ENCODE measurements at regions not wholly inside any gene's neighbourhood (a gene's known extent, or its start where the extent isn't known, plus 50 kb on each side); places are given as distances from the start of the nearest gene placed in this dataset.

DNA sequence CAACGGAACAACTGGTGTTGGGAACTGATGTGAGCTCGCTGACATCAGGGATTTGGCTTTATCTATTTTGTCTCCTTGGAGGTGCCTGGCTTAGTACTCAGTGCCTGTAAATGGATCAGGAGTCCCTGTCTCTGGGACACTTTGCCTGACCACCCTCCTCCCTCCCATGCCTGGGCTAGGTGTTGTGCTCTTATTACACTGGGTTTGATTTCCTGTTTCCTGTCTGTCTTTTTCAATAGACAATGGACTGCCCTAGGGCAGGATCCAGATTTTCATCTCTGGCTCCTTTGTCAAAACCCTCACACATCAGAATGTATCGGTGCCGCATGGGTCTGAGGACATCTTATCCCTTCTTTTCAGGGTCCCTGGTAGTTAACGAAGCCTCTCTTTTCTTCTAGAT, 223.6 kb upstream of the ASIC2 start:
- DNase-seq = no peak

DNA sequence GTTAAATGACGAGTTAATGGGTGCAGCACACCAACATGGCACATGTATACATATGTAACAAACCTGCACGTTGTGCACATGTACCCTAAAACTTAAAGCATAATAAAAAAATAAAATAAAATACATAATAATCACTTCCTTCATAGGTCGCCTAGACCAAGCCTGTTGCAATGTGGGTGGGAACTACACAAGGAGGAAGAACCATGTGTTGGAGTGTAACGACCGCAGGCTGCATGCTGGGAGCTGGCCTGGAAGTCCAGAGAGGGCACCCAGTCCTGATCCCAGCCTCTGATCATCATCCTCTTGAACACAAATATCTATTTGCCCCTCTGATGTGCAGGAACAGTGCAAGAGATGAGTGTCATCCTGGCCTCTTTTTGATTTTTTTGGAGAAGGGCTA, 224.7 kb upstream of the ASIC2 start:
- no peak for DNase-seq

DNA sequence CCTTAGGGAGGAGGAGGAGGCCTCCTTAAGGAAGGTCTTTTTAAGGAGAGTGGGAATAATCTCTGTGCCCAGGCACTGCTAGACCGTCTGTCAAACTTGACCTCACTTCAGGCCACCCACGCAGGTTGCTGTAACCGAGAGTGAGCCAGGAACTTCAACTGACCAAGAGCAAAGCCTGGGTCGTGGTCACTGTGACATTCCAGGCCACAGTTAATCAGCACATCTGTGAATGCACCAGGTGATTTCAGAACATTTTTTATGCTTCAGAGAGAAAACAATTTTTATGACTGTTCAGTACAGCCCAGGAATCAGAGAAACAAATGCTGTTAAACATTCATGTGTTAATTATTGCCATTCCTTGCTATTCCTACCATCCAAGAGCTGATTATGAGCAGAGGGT, 226.6 kb upstream of the ASIC2 start:
- no peak for DNase-seq

DNA sequence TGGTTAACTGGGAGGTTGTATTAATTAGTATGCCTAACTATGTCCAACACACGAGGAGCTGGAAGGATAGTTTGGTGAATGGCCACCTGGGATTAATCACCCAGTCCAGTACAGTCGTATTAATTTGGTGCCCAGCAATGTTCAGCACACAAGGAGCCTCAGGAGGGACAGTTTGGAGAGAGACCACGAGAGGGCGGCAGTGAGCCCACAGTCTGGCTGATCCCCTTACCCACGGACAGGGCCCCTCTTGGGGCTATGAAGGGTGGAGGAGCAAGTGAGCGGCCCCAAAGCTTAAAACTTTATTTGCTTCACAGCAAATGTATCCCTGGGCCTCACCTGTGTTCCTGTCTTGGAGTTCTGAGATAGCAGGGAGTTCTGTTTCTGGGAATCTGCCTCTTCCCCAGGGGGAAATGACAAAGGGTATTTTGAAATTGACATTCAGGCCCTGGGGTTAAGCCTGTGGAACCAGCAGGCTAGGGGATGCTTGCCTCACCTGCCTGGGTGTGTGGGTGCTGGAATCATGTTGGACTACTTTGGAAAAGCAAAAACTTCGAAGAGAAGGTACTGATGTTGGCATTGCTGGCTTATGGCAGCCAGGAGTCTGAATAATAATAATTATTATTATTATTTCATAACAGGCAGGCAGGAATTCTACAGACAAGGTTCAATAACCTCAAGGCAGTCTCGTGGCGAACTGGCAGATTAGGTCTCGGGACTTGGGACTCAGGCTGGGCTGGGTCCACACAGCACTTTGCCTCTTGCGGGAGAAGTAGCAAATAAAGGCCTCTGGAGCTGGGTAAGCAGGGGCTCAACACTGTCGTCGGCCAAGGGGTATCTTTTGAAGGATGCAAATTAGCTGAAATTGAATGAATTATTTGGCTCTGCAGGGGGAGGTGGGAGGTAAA, 227.6 kb upstream of the ASIC2 start:
- peak; percentile 63 to 69 for DNase-seq

DNA sequence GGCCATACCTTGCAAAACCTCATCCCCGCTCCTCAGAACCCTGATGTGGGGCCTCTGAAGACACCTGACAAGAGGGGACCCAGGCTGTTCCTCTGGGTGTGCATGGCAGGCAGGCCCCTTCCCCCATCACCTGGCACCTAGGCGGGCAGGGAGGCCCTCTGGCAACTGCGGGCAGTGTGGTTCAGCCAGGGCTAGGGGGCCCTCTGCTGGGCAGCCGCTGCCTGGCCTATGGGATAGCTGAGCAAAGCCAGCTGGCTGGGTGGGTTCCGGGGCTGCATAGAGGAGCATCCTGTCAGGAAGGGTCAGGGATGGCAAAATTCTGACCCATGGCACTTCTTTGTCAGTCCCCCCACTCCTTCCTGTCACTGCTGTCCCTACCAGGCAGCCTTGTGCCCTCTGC, 228.7 kb upstream of the ASIC2 start:
- peak in 1 of 2 experiments; percentile 15 for DNase-seq

DNA sequence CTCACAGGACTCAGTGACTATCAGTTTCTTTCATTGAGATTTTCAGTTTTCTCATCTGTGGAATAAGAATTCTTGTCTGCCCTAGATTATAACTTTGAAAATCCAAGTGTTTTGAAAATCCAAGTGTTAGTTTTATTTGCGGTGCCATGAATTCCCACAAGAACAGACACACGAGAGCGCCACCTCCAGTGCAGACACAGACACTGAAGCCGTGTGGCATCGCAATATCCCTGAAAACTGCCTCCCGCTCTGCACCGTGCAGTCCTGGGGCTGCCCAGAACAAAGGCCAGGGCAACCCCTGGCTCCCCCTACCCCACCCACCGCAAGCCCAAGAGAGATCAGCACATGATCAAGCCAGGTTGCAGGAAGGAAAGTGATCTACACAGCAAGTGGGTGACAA, 229.5 kb upstream of the ASIC2 start:
- no peak for DNase-seq

DNA sequence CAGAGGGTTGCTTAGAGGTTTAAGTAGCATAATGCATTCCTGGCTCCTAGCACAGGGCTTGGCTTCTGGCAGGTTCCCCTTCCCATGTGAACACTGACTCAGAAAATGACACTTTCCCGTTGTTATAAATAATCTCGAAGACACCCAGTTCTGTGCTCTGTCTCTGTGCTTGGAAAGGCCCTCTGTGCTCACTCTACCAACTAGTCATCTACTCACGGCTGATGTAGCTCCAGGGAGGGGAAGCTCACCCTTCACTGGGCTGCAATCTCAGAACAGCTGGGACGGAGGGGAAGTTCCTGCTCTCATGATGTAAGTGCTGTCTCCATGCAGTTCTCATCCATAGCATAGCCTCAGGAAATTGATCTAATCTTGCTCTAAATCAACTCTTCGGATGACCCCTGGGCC, 230.5 kb upstream of the ASIC2 start:
- no peak for DNase-seq

DNA sequence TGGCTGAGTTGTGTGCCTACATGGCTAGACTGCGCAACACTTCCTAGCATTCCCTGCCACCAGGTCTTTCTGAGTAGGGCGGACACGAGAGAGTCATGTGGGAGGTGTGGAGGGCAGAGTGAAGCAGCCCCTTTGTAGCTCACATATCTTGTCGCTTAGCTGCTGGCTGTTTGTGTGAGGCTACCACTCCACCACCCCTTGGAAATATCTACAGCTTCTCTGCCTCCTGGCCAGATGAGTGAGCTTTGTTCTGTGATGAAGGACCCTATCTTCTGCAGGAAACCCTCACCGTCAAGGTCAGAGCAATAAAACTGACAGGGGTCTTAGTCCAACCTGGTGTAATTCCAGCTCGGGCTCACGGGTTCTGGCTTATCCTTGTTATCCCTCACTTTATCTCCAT, 232.1 kb upstream of the ASIC2 start:
- no peak for DNase-seq

DNA sequence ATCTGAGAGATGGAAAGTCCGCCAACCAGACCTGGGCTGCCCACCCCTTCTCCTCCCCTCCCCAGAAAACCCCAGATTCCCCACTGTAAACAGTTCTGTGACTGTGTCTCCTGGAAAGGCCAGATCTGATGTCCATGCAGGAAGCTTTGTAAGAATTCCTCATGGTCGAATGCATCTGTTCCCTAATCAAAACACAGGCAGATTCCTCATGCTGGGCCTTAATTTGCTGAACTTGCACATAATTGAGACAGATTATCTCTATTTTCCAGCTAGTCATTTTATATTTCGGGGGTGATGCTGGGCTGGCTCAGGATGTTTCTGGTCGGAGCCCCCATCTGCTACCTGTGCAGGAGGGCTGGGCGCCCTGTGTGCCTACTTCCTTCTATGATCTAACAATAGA, 233.6 kb upstream of the ASIC2 start:
- DNase-seq = no peak

DNA sequence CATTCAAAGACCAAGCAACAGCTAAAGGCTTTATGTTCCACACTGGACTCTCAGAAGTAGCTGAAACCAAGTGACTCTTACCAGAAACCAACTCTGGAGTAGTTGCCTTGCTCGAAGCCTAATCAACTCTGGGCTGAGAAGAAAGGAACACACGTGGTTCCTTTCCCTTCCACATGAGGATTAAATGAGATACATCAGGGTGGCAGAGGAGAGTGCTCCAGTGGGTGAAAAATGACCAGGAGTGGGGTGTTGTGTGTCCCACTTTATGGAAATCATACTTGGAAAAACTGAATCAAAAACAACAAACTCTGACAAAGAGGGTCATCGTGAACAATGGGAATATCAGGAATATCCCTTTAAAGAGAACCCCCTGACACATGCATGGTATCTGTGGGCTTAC, 234.2 kb upstream of the ASIC2 start:
- DNase-seq = no peak

DNA sequence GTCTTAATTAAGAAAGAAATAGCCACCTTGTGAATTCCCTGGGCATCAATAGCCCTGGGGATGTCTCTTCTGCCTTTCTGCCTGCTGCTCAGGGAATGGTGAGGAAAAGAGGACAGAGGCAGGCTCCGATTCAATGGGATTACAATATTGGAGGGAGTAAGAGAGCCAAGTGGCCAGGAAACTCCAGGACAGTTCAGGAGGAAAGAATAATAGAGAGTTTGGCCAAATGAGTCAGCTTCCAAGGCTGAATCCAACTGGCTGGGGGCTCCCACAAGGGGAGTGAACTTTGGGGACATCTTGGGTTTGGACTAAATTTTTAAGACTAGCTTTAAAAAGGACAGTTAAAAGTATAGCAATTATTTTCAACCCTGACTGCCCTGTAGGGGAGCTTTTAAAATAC, 235.8 kb upstream of the ASIC2 start:
- no peak for DNase-seq

DNA sequence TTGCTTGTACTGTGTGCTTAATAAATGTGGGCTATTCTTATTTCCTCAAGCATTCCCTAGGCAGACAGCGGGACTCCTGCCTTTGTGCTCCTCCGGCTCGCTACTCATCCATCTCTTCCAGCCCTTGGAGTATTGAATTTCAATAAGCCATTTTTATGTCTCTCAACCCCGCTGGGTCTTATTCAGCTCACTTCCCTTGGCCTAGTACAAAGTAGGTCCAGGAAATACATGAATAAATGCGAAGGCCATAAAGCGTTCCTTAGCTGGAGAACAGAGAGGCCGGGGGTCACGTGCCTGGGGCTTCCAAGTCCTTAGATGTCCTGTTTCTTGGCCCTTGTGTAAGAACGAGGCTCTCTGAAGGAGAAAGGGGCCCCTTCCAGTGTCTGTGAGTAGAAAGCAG, 236.7 kb upstream of the ASIC2 start:
- no peak for DNase-seq

DNA sequence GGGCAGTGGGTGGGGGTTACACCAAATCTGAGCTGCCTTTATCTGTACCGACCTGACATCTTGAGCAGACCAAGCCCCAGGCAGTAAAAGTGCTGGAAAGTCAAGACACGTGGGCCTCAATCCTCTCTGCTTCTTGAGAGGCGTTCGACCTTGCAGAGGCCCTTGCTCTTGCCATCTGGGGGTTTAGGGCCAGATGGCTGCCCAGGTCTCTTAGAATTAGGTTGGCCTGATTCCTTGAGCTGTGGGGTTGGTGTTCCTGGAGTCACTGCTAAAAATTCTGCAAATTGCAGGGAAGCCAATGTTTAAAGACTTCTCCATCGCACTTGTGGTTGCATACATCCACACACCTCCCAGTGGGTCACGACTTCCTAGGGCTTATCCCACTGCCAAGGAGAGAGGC, 238.2 kb upstream of the ASIC2 start:
- DNase-seq = no peak

DNA sequence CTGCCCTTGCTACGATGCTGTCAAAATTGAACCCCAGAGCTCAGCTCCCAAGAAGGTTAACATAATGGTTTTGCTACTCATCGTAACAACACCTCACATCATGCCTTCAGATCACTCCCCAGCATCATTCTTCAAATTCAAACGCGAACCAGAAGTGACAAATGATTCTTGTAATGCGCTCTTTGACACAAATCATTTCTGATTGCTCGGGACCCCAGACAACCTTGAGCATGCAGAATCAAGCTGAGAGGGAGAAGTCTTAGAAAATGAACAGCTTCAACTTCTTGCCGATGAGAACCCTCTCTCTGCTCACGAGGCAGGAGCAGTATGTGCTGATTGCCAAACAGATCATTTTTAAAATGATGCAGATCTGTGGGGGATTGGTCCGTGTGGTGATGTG, 241.0 kb upstream of the ASIC2 start:
- no peak for DNase-seq

DNA sequence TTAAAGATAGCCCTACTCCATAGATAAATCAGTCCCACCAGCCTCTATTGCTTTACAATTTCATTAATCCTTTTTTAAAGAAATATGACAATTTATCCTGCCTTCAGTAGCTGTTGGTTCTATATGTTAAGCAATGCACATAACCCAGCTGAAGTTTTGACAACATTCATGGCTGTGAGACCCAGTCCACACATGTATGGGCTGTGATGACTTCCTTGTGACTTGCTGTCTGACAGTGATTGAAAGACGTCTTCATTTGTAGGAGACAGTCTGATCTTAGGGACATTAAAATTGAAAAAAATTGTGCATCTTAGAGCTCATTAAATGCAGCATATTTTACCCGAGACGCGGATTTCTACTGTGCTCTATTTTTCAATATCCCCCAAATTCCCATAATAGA, 252.0 kb upstream of the ASIC2 start:
- DNase-seq = no peak

DNA sequence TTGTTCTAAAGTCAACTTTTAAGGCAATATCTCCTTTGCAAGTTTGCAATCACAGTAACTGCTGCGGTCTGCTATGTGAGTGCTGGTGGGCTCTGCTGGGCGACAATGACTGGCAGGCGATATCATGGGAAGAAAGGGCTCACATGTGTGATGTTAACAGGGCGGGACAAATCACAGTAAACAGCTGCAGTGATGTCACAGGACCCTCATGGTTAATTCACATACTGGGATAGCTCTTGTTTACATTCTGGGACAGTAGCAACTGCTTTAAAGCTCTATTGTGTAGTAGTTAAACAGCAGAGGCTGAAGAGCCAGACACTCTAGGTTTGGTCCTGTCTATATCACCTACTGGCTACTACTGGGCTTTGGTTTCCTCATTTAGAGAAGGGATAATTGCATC, 257.2 kb upstream of the ASIC2 start:
- DNase-seq = no peak

DNA sequence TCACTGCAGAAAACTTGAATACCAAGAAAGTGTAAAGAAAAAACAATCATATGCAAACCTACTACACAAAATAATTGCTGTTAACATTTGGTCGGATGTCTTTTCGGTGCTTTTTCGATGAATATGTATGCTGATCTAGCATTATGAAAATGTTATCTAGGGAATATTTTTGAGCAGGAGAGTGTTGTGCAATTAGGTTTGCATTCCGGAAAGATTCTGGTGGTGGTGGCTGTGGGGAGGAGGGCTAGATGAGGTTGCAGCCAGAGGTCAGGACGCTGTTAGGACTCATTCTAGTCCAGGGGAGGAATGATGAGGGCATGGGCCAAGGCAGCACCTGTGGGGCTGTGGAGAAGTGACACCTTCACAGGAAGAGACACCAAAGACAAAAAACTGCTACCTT, 258.0 kb upstream of the ASIC2 start:
- no peak for DNase-seq

DNA sequence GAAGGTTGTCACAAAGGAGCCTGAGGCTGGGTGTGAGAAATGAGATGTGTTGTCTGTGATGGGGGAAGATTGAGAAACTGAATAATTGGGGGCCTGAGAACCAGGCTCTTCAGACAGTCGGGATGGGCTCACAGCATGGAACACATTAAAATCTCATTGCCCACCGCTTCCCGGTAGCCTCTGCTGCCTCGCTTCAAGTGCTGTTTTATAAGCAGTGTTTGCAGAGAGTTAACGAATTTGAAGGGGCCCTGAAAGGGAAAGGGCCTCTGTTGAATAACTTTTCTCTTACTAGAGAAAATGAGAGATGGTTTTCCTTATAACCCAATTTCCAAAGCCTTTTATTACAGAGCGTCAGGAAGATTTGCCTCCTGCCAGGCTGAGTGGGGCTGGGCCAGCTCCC, 258.8 kb upstream of the ASIC2 start:
- DNase-seq = no peak

DNA sequence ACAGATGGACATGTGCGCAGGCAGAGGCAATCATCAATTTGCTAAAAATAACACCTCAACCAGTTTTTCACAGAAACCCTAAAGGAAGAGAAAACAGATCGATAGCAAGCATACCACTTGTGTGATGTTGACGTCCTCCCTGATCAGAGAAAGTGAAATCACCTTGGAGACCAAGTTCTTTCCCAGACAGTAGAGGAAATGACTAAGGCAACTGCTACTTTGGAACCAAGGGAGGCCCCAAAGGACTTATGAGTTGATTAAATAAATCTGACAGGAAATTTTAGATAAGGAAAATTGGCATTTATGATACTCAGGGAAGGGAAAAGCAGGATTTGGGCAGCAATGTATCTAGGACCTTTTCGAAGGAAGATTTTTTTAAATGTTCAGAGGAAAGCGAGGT, 267.1 kb upstream of the ASIC2 start:
- no peak for DNase-seq

DNA sequence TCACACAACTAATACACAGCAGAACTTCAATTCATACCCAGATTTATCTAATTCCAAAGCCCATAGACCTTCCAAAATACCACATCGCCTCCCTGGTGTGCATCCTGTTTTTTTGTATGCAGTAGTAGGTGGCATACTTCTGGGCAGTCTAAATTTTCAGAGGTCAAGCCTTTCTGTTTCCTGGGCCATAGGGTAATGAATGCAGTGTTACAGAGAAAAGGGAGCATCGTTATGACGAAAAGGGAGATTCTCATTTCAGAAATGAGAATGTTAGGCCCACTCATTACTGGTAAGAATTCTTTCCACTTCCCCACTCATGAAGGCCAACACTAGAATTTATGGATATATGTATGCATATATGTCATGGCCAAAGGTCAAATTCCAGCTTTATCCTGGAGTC, 267.8 kb upstream of the ASIC2 start:
- no peak for DNase-seq

DNA sequence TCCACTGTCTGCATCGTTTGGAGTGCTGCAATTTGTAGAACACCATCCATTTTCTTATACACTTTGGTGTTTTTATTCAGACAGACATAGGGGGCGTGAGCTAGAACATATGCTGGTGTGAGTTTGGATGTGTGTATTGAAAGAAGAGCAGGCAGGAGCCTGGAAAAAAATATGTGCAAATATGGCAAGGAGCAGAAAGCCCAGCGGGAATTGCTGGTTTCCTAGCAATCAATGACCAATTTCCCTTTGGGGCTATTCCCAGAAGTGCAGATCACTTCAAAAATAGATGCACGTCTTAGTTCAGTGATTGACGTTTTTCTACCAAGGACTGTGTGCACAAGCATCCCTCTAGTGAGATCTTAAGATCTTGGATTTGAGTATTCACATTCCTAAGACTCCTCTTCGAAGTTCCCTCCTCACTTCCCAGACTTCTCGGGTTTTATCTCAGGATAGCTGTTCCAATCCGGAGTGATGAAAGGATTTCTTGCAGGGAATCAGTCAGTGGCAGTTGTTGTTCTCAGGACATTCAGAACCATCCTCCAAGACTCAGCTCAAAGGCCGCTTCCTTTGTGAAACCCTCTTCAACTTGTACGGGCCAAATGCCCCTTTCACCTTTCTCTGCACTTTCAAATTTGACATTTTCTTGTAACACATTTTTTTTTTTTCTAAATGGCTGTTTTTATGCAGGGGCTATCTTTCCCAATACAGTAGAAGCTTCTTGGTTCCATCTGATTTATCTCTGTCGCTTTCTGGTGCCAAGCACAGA, 268.7 kb upstream of the ASIC2 start:
- DNase-seq = no peak

DNA sequence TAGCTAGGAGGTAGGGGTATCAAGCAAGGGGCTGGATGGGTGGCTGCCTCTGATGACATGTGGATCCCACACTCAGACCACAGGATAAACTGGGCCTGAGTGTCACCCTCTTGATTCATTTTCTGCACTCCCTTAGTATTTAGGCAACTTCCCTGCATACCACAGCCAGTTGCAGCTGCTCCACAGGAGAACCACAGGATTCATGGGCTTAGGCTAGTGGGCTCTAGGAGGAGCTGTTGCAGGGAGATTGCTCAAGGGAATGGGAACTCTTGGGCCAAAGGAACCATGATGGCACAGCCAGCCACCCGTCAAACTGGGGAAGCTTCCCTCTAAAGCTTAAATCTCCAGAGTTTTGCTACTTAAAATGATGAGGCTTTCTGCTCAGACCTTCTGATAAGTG, 269.7 kb upstream of the ASIC2 start:
- no peak for DNase-seq

DNA sequence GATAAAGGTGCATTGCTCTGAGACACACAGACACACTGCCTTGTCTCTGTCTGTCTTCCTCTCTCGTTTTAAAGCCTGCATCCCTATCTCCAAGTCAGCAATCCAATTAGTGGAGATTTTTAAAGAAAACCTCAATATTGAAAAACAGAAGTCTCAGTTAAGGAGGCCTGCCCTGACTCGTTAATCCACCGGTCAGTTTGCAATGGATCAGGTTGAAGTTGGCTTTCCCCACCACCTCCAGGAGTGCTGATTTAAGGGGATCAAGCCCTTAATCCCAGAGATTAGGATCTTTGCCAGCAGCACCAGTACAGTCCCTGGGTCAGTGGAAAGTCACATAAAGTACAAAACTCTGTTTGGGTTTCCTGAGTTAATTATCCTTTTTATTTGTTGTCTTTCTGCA, 271.1 kb upstream of the ASIC2 start:
- no peak for DNase-seq

DNA sequence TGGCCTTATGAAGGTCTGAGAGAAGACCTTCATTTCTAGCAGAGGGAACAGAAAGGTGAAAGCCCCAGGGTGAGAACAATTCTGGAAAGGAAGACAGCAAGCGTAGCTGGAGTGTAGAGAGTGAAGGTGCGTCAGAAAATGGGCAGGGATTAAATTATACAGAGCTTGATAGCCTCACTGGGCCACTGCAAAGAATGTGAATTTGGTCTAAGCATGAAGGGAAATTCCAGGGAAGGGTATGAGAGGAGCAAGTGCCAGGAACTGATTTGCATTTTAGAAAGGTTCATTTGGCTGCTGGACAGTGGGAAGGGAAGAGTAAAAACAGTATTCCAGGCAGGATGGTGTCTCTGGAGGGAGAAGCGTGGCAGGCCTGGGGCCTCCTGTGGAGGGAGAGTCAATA, 274.1 kb upstream of the ASIC2 start:
- DNase-seq = no peak

DNA sequence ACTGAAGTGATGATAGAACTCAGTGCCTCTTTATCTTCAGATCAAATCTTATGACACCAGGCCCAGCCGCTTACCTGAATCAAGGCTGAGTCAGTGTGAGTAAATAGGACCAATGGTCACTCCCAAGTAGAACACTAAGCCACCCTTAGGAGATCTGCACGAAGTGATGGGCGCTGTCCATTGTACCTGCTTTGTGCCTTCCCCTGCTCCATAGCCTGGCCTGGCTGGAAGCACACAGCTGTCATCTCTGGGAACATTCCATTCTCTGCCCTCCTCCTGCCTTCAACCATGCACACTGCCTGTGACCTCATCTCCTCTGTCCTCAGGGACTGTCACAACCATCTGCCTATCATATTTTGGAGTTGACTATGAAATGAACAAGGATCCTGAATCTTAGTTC, 279.5 kb upstream of the ASIC2 start:
- DNase-seq = no peak
